ENCODE measurements at regions not wholly inside any gene's neighbourhood (a gene's known extent, or its start where the extent isn't known, plus 50 kb on each side); places are given as distances from the start of the nearest gene placed in this dataset.

DNA sequence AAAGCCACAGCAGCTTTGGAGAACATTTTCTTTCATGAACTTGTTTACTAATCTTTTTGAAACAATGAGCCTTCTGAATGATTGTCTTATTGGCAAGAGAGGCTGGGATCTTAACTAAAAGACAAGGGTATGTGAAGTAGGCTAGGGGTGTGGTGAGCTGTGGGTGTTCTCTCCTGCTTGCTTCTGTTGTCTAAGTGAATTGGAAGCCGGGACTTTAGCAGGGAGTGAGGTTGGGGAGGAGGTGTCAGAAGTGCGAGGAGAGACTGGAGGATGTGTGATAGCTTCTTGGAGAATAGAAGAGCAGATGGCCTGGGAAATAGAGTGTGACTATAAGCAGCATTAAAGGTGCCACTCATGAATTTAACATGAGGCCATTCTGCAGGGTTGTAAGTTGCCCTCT lies 562.8 kb downstream of the UTRN start:
- DNase-seq, result no peak

DNA sequence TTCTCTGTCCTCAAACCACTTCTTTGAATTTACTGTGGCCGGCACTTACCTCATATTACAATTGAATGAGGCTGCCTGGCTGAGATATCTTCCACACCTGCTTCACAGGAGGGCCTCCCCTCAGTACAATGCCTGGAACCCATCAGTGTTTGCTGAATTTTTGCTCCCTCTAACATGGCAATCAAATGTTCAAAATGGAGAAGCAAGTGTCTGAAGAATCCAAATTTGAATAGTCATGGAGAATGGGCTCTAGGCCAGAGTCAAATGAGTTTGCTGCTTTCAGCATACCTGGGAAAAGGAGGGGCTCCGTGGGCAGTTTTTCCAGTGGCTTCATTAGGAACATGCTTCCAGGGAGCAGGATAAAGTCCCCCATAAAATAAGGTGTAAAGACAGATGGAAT lies 564.8 kb downstream of the UTRN start:
- DNase-seq, result no peak

DNA sequence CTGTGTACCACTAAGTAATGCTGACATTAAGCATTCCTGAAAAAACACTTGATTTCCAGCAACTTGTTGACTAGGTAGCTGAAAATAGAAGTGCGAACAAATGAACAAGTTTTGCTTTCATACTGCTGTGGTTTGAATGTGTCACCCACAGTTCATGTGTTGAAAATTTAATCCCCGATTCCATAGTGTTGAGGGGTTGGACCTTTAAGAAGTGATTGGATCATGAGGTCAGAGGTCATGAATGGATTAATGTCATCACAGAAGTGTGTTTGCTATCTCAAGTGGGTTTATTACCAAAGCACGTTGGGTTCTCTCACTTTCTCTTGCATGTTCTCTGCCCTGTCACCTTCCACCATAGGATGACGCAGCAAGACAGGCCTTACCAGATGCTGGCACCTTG lies 568.5 kb downstream of the UTRN start:
- DNase-seq, result no peak

DNA sequence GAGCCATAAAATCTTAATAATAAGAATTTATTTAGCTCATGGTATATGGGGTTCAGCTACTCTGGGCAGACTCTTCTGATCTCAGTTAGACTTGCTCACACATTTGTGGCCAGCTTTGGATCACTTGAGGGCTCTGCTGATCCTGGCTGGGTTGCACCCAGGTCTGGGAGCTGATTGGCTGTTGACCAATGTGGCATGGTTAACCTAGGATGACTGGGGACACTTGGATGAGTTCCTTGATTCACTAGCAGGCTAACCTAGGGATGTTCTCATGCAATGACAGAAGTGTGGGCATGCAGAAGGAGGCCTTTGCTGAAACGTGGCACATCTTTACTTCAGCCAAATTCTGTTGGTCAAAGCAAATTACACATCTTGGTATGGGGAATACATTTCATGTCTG lies 569.5 kb downstream of the UTRN start:
- no peak for DNase-seq

DNA sequence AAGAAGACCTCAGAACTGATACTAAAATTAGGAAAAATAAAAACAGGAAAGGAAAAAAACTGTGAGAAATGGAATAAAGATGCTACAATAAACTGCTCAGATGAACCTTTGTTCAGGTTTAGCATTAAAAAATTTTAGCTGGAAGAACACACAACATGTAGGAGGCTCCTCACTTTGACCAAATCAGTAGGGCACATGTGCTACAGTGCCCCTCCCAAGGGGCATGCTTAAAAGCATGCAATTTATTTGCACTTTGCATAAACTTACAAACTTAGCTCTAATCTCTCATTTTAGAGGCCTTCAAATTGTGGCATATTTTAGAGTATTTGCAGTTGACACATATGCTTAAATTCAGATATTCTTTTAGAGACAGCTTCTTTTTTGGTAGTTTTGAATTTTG lies 570.2 kb downstream of the UTRN start:
- no peak for DNase-seq

DNA sequence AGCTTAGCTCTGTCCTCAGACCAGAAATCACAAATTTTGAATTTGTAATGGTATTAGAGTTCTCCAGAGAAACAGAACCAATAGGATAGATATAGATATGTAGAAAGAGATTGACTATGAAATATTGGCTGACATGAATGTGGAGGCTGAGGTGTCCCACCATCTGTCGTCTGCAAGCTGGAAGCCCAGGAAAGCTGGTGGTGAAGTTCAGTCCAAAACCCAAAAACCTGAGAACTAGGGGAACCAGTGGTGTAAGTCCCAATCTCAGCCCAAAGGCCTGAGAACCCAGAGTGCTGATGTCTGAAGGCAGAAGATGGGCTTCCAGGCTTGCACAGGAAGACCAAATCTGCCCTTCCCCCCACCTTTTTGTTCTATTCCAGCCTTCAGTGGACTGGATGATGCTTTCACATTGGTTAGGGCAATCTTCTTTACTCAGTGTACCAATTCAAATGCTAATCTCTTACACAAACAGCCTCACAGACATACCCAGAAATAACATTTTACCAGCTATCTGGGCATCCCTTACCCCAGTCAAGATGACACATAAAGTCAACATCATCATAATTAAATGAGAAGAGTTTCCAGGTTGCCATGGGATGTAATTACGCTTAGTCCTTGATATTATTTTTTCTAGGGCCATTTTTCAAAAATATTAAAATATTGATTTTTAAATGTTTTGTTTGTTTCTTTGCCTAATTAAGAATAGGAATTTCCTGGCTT lies 570.8 kb downstream of the UTRN start:
- DNase-seq, result no peak

DNA sequence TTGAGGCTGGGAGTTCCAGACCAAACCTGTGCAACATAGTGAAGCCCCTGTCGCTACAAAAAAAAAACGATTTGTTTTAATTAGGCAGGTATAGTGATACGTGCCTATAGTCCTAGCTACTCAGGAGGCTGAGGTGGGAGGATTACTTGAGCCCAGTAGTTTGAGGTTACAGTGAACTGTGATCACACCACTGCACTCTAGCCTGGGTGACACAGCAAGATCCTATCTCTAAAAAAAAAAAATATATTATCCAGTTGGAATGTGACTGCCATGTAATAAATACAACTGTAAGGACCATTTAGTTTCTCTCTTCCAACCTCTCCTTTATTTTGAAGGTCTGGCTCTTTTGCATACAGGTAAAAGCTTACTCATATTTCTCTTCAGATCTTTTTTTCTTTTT lies 571.5 kb downstream of the UTRN start:
- no peak for DNase-seq

DNA sequence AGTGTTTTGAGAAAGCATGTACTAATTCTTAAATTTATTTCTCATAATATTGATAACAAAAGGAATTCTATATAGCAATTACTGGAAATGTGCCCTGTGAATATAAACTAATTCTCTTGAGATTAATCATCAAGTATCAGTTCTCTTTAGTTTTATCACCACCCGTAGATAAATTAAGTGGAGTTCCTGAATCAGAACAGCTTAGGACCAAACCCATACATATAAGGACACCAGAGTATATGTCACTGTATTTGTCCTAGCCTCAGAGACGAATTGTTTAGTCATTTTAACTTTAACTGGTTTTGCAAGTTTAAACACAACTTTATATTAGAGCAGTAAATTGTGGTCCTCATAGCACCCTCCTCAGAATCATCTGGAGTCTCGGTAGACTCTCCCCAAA lies 572.0 kb downstream of the UTRN start:
- DNase-seq, result no peak

DNA sequence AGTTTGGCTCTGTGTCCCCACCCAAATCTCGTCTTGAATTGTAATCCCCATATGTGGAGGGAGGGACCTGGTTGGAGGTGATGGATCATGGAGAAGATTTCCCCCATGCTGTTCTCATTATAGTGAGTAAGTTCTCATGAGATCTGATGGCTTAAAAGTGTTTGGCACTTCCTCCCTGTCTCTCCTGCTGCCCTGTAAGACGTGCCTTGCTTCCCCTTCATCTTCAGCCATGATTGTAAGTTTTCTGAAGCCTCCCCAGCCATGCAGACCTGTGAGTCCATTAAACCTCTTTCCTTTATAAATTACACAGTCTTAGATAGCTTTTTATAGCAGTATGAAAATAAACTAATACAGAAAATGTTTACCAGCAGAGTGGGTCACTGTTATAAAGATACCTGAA lies 577.6 kb downstream of the UTRN start:
- no peak for DNase-seq

DNA sequence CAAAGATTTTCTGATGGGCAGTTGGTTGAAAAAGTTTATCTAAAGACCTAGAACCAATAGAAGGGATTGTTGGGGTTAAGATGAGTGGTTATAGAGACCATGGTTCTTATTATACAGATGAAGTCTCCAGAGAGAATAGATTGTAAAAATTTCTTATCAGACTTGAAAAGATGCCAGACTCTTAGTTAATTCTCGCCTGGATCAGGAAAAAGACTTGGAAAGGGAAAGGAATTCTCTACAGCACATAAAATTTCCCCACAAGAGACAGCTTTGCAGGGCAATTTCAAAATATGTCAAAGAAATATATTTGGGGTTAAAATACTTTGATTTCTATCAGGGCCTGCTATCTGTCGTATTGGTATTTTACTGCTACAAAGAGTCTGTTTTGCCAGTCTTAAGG lies 582.6 kb downstream of the UTRN start:
- no peak for DNase-seq

DNA sequence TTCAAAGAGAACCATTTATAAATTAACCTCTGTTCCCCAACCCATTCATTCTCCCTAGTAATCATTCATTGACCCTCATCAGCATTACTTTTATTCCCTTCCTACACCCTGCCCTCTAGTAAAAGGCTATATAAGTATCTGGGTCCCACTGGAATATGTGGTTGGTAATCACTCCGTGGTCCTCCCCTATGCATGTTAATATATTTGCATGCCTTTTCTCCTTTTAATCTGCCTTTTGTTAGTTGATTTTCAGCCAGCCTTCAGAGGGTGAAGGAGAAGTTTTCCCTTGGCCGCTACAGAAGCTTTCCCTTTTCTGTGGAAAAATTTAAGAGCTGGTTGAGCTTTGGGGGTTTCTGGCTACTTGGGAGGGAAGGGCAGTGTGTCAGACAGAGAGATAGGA lies 585.6 kb downstream of the UTRN start:
- no peak for DNase-seq

DNA sequence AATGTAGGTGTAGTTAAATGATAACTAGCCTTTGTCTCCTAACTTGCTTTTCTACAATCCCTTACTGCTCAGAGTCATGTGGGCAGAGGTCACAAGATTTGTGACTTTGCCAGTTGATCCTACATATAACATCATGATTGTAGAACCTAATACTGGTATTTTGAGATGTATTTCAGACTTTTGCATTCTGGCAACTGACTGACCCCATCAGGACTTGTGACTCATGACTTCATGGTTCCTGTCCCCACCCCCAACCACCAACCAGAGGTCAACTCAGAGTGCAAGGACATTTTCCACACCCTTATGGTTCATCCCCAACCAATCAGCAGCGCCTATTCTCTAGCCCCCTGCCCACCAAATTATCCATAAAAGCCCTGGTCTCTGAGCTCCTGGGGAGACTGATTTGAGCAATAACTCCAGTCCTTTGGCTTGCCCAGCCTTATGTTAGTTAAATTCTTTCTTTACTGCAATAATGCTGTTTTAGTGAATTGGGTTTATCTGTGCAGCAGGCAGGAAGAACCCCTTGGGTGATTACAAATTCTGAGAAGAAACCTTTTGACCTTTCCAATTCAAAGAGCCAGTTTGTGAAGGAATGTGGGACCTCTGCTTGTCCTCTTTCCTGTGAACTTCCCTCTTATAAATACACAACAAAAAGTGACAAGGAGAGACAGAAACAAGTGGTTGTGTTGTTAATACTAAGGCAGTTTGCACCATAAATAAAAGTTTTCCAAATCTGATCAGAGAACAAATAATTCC lies 588.7 kb downstream of the UTRN start:
- DNase-seq, result no peak

DNA sequence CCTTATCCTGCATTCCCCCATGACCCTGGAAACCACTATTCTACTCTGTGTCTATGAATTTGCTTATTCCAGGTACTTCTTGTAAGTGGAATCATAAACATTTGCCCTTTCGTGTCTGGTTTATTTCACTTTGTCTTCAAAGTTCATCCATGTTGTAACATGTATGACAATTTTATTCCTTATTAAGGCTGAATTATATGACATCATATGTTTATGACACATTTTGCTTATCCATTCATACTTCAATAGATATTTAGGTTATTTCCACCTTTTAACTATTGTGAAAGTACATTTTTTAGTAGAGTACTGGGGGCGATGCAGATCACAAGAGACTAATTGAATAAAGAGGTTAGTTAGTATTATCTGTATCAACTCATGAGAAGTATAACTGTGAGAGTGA lies 591.6 kb downstream of the UTRN start:
- no peak for DNase-seq

DNA sequence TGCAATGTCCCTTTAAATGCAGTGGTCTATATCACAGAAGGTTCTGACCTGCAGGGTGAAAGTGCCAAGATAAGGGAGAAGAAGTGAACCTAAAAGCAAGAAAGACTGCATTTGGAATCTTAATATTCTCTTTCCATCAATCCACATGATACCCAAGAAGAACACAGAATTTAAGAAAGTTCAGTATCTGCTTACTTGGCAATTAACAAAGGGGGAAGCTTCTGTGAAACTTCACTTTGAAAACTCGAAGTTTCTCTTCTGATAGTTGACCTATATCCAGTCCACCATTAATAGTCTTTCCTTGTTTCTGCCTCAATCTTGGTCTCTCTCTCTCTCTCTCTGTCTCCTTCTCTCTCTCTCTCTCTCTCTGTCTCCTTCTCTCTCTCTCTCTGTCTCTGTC lies 592.0 kb downstream of the UTRN start:
- no peak for DNase-seq

DNA sequence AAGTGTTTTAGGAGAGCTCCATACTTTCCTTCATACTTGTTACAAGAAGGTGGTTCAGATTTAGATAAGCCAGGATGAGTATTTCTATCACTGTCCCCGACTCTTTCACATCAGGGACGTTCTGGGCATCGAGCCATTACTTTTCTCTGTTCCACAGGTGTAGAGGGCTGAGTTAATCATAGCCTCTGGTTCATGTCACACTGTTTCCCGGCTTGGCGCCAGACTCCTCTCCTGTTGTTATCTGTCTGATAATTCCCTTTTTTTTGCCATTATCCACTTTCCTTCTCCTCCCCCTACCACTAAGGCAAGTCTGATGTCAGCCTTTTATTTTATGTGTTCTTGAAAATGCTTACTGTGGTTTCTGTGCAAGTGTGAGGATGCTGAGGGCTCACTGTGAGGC lies 593.4 kb downstream of the UTRN start:
- no peak for DNase-seq

DNA sequence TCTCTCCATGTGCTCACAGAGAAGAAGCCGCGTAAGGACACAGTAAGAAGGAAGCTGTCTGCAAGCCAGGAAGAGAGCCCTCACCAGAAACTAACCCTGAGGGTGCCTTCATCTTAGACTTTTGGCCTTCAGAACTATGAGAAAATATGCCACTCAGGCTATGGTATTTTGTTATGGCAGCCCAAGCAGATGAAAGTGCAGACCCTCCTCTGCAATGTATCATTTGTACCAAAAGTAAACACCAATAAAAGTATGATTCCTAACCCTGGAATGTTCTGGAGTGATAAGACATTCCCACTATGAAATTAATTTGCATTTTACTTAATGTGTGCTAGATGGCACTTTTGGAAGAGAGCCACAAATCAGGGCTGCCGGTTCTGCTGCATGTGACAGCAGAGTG lies 594.3 kb downstream of the UTRN start:
- no peak for DNase-seq

DNA sequence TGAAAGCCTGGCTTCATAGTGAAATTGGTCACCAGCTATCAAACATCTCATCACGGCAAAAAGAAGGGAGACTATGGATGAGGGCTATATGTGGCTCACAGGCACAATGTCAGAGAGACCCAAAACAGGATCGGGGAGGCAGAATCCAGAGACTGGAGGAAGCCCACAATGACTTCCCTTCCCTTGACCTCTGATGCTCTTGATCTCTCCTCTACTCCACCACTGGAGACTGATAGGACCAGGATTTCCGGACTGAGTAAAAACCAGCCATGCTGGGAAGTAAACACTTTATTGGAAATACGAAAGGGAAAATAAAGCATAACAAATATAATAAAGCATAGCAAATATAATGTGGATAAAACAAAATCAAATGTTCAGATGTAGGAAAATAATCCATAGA lies 597.3 kb downstream of the UTRN start:
- DNase-seq, result no peak

DNA sequence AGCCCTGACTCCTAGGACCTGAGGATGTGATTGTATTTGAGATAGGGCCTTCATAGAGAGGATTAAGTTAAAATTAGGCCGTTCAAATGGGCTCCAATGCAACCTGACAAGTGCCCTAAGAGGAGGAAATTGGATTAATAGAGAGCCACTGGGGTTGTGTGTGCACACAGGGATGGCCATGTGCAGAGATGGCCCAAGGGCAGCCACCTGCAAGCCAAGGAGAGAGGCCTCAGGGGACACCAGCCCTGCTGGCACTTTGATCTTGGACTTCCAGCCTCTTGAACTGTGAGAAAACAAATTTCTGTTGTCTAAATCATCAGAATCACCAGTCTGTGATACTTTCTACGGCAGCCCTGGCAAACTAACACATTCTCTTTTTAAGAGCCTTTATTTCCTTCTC lies 598.8 kb downstream of the UTRN start:
- no peak for DNase-seq

DNA sequence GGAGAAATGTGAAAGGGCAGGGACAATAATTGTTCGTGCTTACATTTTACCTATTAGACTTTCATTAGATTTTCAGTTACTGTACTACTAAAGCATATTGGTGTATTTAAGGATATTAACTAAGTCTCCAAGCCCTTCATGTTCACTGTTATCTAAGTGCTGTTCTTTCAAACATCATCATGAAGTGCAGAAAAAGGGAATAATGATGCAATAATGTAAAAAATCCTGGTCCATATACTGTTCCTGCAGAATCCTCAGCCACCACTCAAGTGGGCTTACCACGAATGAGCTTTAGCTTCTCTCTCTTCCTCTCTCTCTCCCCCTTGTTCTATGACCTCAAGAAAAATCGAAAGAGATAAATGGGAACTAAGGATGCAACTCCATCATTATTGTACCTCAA lies 600.7 kb downstream of the UTRN start:
- DNase-seq, result no peak

DNA sequence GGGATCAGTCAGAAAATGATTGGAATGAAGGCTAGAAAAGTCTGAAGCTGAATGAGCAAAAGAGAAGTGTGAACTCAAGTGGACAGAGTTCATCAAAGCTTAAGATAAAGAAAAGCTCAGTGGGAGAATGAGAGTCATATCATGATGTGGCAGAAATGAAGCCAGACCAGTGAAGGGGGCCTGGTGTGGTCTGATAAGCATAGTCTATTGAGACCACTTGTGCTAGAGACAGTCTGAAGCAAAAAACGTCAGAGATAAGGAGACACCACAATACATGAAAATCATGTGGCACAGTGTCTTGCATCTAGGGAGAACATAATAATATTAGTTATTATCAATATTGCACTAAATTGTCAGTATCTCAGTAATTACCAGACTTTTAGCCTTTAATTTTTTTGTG lies 601.5 kb downstream of the UTRN start:
- DNase-seq, result no peak

DNA sequence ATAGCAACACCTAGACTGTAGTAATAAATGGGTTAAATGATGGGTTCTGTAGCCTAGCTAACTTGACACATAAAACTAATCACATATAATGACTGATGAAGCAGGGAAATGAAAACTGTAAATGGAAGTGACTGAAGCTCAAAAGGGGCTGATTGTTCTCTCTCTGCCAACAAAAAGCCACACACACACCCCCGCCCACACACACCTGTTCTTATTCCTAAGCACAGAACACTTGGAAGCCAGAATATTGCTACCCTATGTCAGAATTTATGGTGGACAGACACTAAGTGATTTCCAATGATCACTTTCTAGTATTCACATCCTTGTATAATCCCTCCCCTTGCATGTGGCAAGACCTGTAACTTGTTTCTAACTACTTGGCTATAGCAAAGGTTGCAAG lies 603.5 kb downstream of the UTRN start:
- DNase-seq, result no peak

DNA sequence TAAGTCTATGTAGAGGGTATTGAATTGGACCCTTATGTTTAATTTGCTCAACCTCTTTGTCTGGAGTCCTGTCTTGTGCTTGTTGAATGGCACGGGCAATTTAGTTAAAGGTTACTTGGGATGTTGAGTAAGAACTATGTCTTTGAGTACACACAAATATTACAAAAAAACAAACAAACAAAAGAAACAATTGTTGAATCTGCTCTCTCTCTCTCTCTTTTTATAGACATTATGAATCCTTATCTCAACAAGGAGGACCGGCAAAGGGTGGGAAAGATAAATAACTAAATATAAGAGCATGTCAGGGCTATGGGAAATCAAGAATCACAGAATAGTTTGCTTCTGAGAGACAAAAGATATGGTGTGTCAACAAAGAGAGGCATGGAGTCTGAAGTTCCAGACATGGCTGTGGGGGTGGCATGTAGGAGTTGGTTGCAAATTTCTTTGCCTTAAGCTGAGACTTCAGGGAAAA lies 608.6 kb downstream of the UTRN start:
- no peak for DNase-seq

DNA sequence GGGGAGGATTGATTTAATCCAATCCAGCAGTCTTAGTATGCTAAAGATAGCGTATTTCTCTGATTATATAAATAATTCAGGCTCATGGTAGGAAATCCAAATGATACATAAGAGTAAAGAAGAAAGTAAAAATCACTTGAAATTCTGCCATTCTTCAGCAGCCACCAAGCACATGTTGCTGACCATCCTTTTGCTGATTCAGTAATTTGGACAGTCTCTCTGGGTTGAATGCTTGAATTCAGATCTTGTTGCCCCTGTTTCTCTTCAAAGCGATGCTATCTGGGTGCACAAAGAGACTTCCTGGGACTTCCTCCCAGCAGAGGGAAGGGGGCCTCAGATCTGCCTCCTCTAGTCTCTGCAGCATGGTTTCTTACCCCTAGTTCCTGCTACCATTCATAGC lies 609.1 kb downstream of the UTRN start:
- no peak for DNase-seq

Data from fibroblast of skin of scalp (primary cell).